Right atrium auricular region (tissue), 2 donors: ENCODE measurements at regions not wholly inside any gene's neighbourhood (a gene's known extent, or its start where the extent isn't known, plus 50 kb on each side); places are given as distances from the start of the nearest gene placed in this dataset.

ENCODE experiments used
- DNase-seq: peaks from one replicate; pipeline ENCODE4 v3.0.0-alpha.2; 2019; ENCODE audit warnings: low spot score
- H3K27ac ChIP-seq, 2 donors: fragments of 200-600 bp; sonication (generic); 1 replicate in 1 of 2; 2 replicates in 1 of 2; pipeline ENCODE4 v1.5.1; 2016 to 2019
- H3K27me3 ChIP-seq, 2 donors: fragments of 200-600 bp; sonication (generic); one replicate each; pipeline versions ENCODE4 v1.5.1 to v1.6.0; 2017 to 2019
- H3K36me3 ChIP-seq: fragments of 200-600 bp; sonication (generic); one replicate; pipeline ENCODE4 v1.5.1; 2016
- H3K4me1 ChIP-seq, 2 donors: fragments of 200-600 bp; sonication (generic); one replicate each; pipeline versions ENCODE4 v1.5.1 to v1.6.0; 2017 to 2019
- H3K4me3 ChIP-seq, 2 donors: fragments of 200-600 bp; sonication (generic); 1 replicate in 1 of 2; 2 replicates in 1 of 2; pipeline ENCODE4 v1.5.1; 2017 to 2019; ENCODE audit warnings: mild to moderate bottlenecking in 1 of 2, moderate library complexity in 1 of 2
- H3K9me3 ChIP-seq, 2 donors: fragments of 200-600 bp; sonication (generic); one replicate each; pipeline ENCODE4 v1.5.1; 2019
- CTCF ChIP-seq, 2 donors: fragments of 200-600 bp; sonication (generic); IDR thresholded peaks; one replicate each; pipeline ENCODE4 v1.5.1; 2019; ENCODE audit warnings: antibody characterized with exemption in 2 of 2

- no peak for TF ChIP-seq CTCF (IDR thresholded peaks at IDR 0.05)
- Histone ChIP-seq H3K4me3 (no peak overlapping the region), H3K36me3 (no peaks in the 10 kb centered on the region)
These were observed 97.7 kb downstream of the CRYAA start for GRCh38 chr21:43266534-43266933.

GRCh38 chr21:43262427-43262826 lies 93.6 kb downstream of the CRYAA start:
- Histone ChIP-seq H3K36me3 (no peaks in the 10 kb centered on the region), H3K4me3 (no peak overlapping the region), H3K9me3 (no peaks in the 10 kb centered on the region), H3K27me3 (no peaks in the 10 kb centered on the region), H3K27ac (no peak overlapping the region), H3K4me1 (no peaks in the 10 kb centered on the region)
- DNase-seq, result no peak
- TF ChIP-seq CTCF (IDR thresholded peaks at IDR 0.05), result no peak

More at GRCh38 chr21:43266534-43266933, 97.7 kb downstream of the CRYAA start:
- H3K27ac ChIP-seq, result no peak overlapping the region
- H3K27me3 ChIP-seq, result no peaks in the 10 kb centered on the region
- H3K9me3 ChIP-seq, result no peaks in the 10 kb centered on the region
- DNase-seq, result no peak
- no peaks in the 10 kb centered on the region for H3K4me1 ChIP-seq
